Neuronal stem cell (in vitro differentiated cells): ENCODE measurements at regions not wholly inside any gene's neighbourhood (a gene's known extent, or its start where the extent isn't known, plus 50 kb on each side); places are given as distances from the start of the nearest gene placed in this dataset.

ENCODE experiments used
- DNase-seq: peaks from one replicate; pipeline ENCODE4 v3.0.0-alpha.2; 2013; ENCODE audit warnings: low spot score
- H2AFZ ChIP-seq: one replicate; pipeline ENCODE4 v1.6.1; 2013; ENCODE audit warnings: mild to moderate bottlenecking, low read length, inconsistent platforms
- H2AK5ac ChIP-seq: 2 replicates; pipeline ENCODE4 v1.6.1; 2013; ENCODE audit warnings: low read depth, mild to moderate bottlenecking, inconsistent platforms, low read length, moderate library complexity, mixed read lengths
- H2BK120ac ChIP-seq: 2 replicates; pipeline ENCODE4 v1.6.1; 2013; ENCODE audit warnings: low read depth, mild to moderate bottlenecking, inconsistent platforms, low read length, moderate library complexity, mixed read lengths
- H2BK12ac ChIP-seq: one replicate; pipeline ENCODE4 v1.6.1; 2013; ENCODE audit warnings: low read length, inconsistent platforms
- H2BK15ac ChIP-seq: 2 replicates; pipeline ENCODE4 v1.6.1; 2013; ENCODE audit warnings: mild to moderate bottlenecking, low read length, inconsistent platforms, mixed read lengths
- H2BK5ac ChIP-seq: one replicate; pipeline ENCODE4 v1.6.1; 2013; ENCODE audit warnings: inconsistent platforms, mild to moderate bottlenecking, low read length, moderate library complexity
- H3K14ac ChIP-seq: one replicate; pipeline ENCODE4 v1.6.1; 2013; ENCODE audit warnings: low read length, inconsistent platforms
- H3K18ac ChIP-seq: 2 replicates; pipeline ENCODE4 v1.6.1; 2013; ENCODE audit warnings: low read length, inconsistent platforms
- H3K23ac ChIP-seq: 2 replicates; pipeline ENCODE4 v1.6.1; 2013; ENCODE audit warnings: low read depth, mild to moderate bottlenecking, mixed read lengths, low read length, inconsistent platforms; ENCODE audit not compliant: poor library complexity
- H3K27ac ChIP-seq: replicated peaks from 3 replicates; pipeline ENCODE4 v1.5.1; 2013; ENCODE audit warnings: low read length, inconsistent platforms
- H3K27me3 ChIP-seq, 3 experiments: 2 replicates each; pipeline ENCODE4 v1.6.1; 2013; ENCODE audit warnings: low read length in 3 of 3, mild to moderate bottlenecking in 2 of 3, inconsistent platforms in 1 of 3, low read depth in 1 of 3, mixed read lengths in 1 of 3, moderate library complexity in 1 of 3; ENCODE audit not compliant: control insufficient read depth in 3 of 3, insufficient read depth in 3 of 3
- H3K36me3 ChIP-seq, 2 donors: replicated peaks in 1 of 2; 2 replicates each; pipeline ENCODE4 v1.6.1; 2013; ENCODE audit warnings: low read length in 2 of 2; ENCODE audit not compliant: control insufficient read depth in 2 of 2, insufficient read depth in 2 of 2
- H3K4ac ChIP-seq: 2 replicates; pipeline ENCODE4 v1.6.1; 2013; ENCODE audit warnings: inconsistent platforms, mild to moderate bottlenecking, low read length, moderate library complexity
- H3K4me1 ChIP-seq, 2 donors: 1 replicate in 1 of 2; 2 replicates in 1 of 2; pipeline ENCODE4 v1.6.1; 2013; ENCODE audit warnings: low read length in 2 of 2, low read depth in 1 of 2; ENCODE audit not compliant: control insufficient read depth in 2 of 2, insufficient read depth in 1 of 2
- H3K4me2 ChIP-seq: one replicate; pipeline ENCODE4 v1.6.1; 2013; ENCODE audit warnings: mild to moderate bottlenecking, low read length, inconsistent platforms; ENCODE audit not compliant: insufficient read depth, poor library complexity, severe bottlenecking
- H3K4me3 ChIP-seq, 2 donors: 2 replicates each; pipeline ENCODE4 v1.5.1; 2013; ENCODE audit warnings: low read length in 2 of 2, mild to moderate bottlenecking in 2 of 2, inconsistent platforms in 1 of 2, moderate library complexity in 1 of 2
- H3K79me1 ChIP-seq: one replicate; pipeline ENCODE4 v1.6.1; 2013; ENCODE audit warnings: low read depth, mild to moderate bottlenecking, inconsistent platforms, low read length, moderate library complexity
- H3K9ac ChIP-seq: one replicate; pipeline ENCODE4 v1.6.1; 2013; ENCODE audit warnings: mild to moderate bottlenecking, low read depth, low read length, inconsistent platforms; ENCODE audit not compliant: poor library complexity
- H3K9me3 ChIP-seq, 2 donors: replicated peaks in 1 of 2; 2 replicates each; pipeline versions ENCODE3 to v1.6.1; 2013; ENCODE audit warnings: low read length in 2 of 2, mild to moderate bottlenecking in 2 of 2, inconsistent platforms in 1 of 2, low read depth in 1 of 2, mixed read lengths in 1 of 2, moderate library complexity in 1 of 2; ENCODE audit not compliant: control insufficient read depth in 2 of 2, insufficient read depth in 1 of 2
- H4K8ac ChIP-seq: one replicate; pipeline ENCODE4 v1.6.1; 2013; ENCODE audit warnings: low read depth, mild to moderate bottlenecking, inconsistent platforms, low read length, moderate library complexity
- H4K91ac ChIP-seq: one replicate; pipeline ENCODE4 v1.6.1; 2013; ENCODE audit warnings: low read length, low read depth, mild to moderate bottlenecking, inconsistent platforms; ENCODE audit not compliant: poor library complexity
- WGBS, 2 donors: extraction: QIAGEN DNeasy Blood & Tissue Kit; methylation state at CpG; one replicate each; pipeline ENCODE4 v1.1.7; 2013; ENCODE audit warnings: missing lambda C conversion rate in 2 of 2, mixed read lengths in 1 of 2; ENCODE audit not compliant: insufficient read length in 2 of 2, insufficient replicate concordance in 1 of 2; ENCODE audit errors: extremely low coverage in 2 of 2; 5-methylcytosine and 5-hydroxymethylcytosine counted together

DNA sequence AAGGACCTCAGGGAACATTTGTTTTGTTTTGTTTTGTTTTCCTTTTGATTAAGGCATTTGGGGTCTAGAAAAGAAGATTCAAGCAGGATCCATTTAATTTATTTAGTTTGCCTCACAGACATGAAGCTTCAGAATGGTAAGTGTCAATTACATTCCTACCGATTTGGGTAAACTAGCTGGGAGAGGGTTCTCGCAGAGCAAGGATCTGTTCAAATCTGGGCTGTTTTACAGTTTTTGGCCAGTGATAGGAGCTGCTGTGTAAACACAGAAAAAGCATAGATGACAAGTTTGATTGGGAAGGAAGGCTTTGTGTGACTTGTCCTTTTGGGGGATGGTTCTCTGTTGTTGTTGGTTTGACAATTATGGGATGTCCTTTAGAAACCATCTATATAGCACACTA is 470.3 kb upstream of the WWC1 start:
- no peak overlapping the region for H3K4me3 ChIP-seq
- H3K27ac ChIP-seq = no peak overlapping the region
- no peak overlapping the region for H3K4me2 ChIP-seq
- H3K14ac ChIP-seq = no peak overlapping the region
- H2BK12ac ChIP-seq = no peak overlapping the region
- no peak overlapping the region for H3K23ac ChIP-seq
- H2AK5ac ChIP-seq = no peak overlapping the region
- H2BK5ac ChIP-seq = no peak overlapping the region
- no peak overlapping the region for H3K4ac ChIP-seq
- no peak overlapping the region for H3K9ac ChIP-seq
- no peak overlapping the region for H2BK120ac ChIP-seq
- no peak overlapping the region for H4K91ac ChIP-seq
- no peak overlapping the region for H2AFZ ChIP-seq
- H4K8ac ChIP-seq = no peak overlapping the region
- peaks cover 0 to 11% of the 10 kb centered on the region in 2 donors for H3K4me1 ChIP-seq
- no peak overlapping the region for H2BK15ac ChIP-seq
- H3K79me1 ChIP-seq = no peaks in the 10 kb centered on the region
- WGBS, 2 donors = no CpG with 5 or more reads among the region's 2 CpGs
- H3K27me3 ChIP-seq = peaks cover 0 to 4% (median 0%) of the 10 kb centered on the region in 3 experiments
- no peak for DNase-seq
- H3K36me3 ChIP-seq = no peaks in the 10 kb centered on the region
- H3K18ac ChIP-seq = no peak overlapping the region
- peaks cover 3 to 12% of the 10 kb centered on the region in 2 donors for H3K9me3 ChIP-seq

- Histone ChIP-seq H3K36me3 (no peaks in the 10 kb centered on the region), H2BK12ac (no peak overlapping the region), H4K91ac (no peak overlapping the region), H3K4me2 (no peak overlapping the region), H3K23ac (no peak overlapping the region), H3K4me1 (peaks cover 0 to 11% of the 10 kb centered on the region in 2 donors), H3K27ac (no peak overlapping the region), H3K14ac (no peak overlapping the region), H3K79me1 (no peaks in the 10 kb centered on the region), H3K4ac (no peak overlapping the region), H3K18ac (no peak overlapping the region), H2BK5ac (no peak overlapping the region), H3K27me3 (peaks cover 0 to 4% (median 0%) of the 10 kb centered on the region in 3 experiments), H3K9me3 (peaks cover 3 to 12% of the 10 kb centered on the region in 2 donors), H4K8ac (no peak overlapping the region), H2BK120ac (no peak overlapping the region), H3K9ac (no peak overlapping the region), H3K4me3 (no peak overlapping the region), H2BK15ac (no peak overlapping the region), H2AFZ (no peak overlapping the region), H2AK5ac (no peak overlapping the region)
- no CpG with 5 or more reads among the region's 4 CpGs for WGBS, 2 donors
- no peak for DNase-seq
These were observed 469.8 kb upstream of the WWC1 start for GRCh38 chr5:167821669-167822068.

DNA sequence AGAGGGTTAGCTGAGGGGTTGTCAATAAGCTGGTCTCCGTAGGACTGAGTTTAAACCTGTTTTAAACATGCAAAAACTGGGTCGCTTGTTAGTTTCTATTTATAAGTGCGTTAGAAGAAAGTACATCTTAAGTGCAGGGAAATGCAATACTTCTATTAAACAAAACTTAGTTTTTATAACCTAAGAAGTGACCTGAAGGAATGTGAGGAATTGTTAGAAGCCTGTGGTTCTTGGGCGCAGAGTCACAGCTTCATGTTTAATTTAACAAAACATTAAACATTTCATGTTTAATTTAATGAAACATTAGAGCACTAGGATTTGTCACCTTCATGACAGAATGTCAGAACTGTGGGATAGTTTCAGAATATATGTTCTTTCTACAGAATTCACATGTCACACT is 469.2 kb upstream of the WWC1 start:
- H3K9me3 ChIP-seq = peaks cover 3 to 12% of the 10 kb centered on the region in 2 donors
- no peak overlapping the region for H3K14ac ChIP-seq
- H4K8ac ChIP-seq = no peak overlapping the region
- WGBS, 2 donors = no CpG with 5 or more reads among the region's 4 CpGs
- no peak overlapping the region for H3K4ac ChIP-seq
- no peaks in the 10 kb centered on the region for H3K79me1 ChIP-seq
- H3K9ac ChIP-seq = no peak overlapping the region
- no peak overlapping the region for H3K27ac ChIP-seq
- H3K23ac ChIP-seq = no peak overlapping the region
- peaks cover 0 to 11% of the 10 kb centered on the region in 2 donors for H3K4me1 ChIP-seq
- H2BK15ac ChIP-seq = no peak overlapping the region
- no peak overlapping the region for H2BK5ac ChIP-seq
- no peak overlapping the region for H2AFZ ChIP-seq
- H3K4me2 ChIP-seq = no peak overlapping the region
- no peak overlapping the region for H2AK5ac ChIP-seq
- no peak overlapping the region for H2BK12ac ChIP-seq
- H4K91ac ChIP-seq = no peak overlapping the region
- H3K18ac ChIP-seq = no peak overlapping the region
- H2BK120ac ChIP-seq = no peak overlapping the region
- peaks cover 0 to 4% (median 0%) of the 10 kb centered on the region in 3 experiments for H3K27me3 ChIP-seq
- H3K4me3 ChIP-seq = no peak overlapping the region
- no peaks in the 10 kb centered on the region for H3K36me3 ChIP-seq
- DNase-seq = no peak

DNA sequence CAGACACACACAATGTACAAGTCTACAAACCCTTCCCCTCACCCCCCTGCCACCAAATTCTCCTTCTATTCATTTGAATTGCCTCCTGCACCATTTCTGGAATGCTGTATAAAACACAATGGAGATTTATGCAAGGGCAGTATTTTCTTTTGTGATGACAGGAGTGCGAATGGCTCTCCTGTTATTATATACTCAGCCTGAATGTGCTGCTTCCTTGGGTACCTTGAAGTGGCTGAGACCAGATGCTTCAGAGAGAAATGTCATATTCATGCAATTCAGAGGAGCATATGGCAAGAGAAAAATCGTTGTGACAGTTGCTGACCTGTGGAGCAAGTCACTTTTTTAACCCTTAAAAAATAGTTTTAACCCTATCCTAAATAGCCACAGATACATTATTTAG is 468.0 kb upstream of the WWC1 start:
- no peak overlapping the region for H3K14ac ChIP-seq
- H3K27ac ChIP-seq = no peak overlapping the region
- no CpG with 5 or more reads among the region's 2 CpGs for WGBS, 2 donors
- H2BK15ac ChIP-seq = no peak overlapping the region
- no peak overlapping the region for H4K91ac ChIP-seq
- H3K9me3 ChIP-seq = peaks cover 3 to 12% of the 10 kb centered on the region in 2 donors
- no peak overlapping the region for H2BK120ac ChIP-seq
- no peak overlapping the region for H3K18ac ChIP-seq
- DNase-seq = no peak
- no peak overlapping the region for H2AFZ ChIP-seq
- H3K27me3 ChIP-seq = peaks cover 0 to 4% (median 0%) of the 10 kb centered on the region in 3 experiments
- no peak overlapping the region for H3K4ac ChIP-seq
- no peak overlapping the region for H3K4me3 ChIP-seq
- H3K36me3 ChIP-seq = no peaks in the 10 kb centered on the region
- H3K4me1 ChIP-seq = peaks cover 0 to 11% of the 10 kb centered on the region in 2 donors
- no peak overlapping the region for H4K8ac ChIP-seq
- H2BK5ac ChIP-seq = no peak overlapping the region
- H3K4me2 ChIP-seq = no peak overlapping the region
- no peak overlapping the region for H2AK5ac ChIP-seq
- no peaks in the 10 kb centered on the region for H3K79me1 ChIP-seq
- H2BK12ac ChIP-seq = no peak overlapping the region
- no peak overlapping the region for H3K23ac ChIP-seq
- H3K9ac ChIP-seq = no peak overlapping the region
